IMR-90 (cell line): ENCODE measurements at regions not wholly inside any gene's neighbourhood (a gene's known extent, or its start where the extent isn't known, plus 50 kb on each side); places are given as distances from the start of the nearest gene placed in this dataset.

Experiments used
- CEBPB ChIP-seq: IDR thresholded peaks from 2 replicates; pipeline ENCODE4 v1.6.1; 2012; ENCODE audit warnings: low read depth, low read length, improper control_type of control experiment
- MAZ ChIP-seq: IDR thresholded peaks from 2 replicates; pipeline ENCODE4 v1.6.1; 2012; ENCODE audit warnings: low read depth, mild to moderate bottlenecking, low read length, improper control_type of control experiment, moderate library complexity, borderline replicate concordance
- MXI1 ChIP-seq: IDR thresholded peaks from 2 replicates; pipeline ENCODE4 v1.6.1; 2012; ENCODE audit warnings: low read depth, mild to moderate bottlenecking, low read length, moderate library complexity, borderline replicate concordance
- POLR2A ChIP-seq: IDR thresholded peaks from 2 replicates; pipeline ENCODE4 v1.6.1; 2012; ENCODE audit warnings: mild to moderate bottlenecking, low read depth, low read length
- RCOR1 ChIP-seq: IDR thresholded peaks from 2 replicates; pipeline ENCODE4 v1.6.1; 2012; ENCODE audit warnings: mild to moderate bottlenecking, low read length, improper control_type of control experiment; ENCODE audit not compliant: insufficient replicate concordance
- RFX5 ChIP-seq: IDR thresholded peaks from 2 replicates; pipeline ENCODE4 v1.8.0; 2012; ENCODE audit warnings: low read depth, mild to moderate bottlenecking, low read length, moderate library complexity
- TF ChIP-seq, protein P1 (sequence below): conservative IDR thresholded peaks from 2 replicates; pipeline ENCODE4 v1.5.1; 2012; ENCODE audit warnings: mild to moderate bottlenecking, low read depth, low read length, improper control_type of control experiment
- TF ChIP-seq, protein P2 (sequence below): fragments of 150-350 bp; IDR thresholded peaks from 2 replicates; pipeline ENCODE4 v1.6.1; 2017; ENCODE audit warnings: mild to moderate bottlenecking, antibody characterized with exemption, low read length, low read depth

DNA sequence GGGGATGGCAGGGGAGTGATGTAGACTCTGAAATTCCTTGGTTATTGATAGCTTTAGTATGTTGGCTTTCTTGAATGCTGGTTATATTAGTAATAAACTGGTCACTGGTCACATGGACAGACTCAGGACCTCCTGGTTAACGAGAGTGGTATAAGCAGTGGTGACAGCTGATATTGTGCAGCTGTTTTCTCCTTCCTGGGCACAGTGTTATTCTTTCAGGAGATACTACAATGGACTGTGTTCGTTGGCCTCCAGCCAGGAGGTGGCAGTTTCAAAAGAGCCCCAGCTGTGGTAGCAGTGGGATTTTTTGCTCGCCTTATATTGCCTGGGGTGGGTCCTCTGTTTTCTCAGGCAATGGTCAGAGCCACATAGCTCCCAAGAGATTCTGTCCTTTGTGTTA, 181.6 kb upstream of the RBMS3 start:
- TF ChIP-seq, protein P1, sequence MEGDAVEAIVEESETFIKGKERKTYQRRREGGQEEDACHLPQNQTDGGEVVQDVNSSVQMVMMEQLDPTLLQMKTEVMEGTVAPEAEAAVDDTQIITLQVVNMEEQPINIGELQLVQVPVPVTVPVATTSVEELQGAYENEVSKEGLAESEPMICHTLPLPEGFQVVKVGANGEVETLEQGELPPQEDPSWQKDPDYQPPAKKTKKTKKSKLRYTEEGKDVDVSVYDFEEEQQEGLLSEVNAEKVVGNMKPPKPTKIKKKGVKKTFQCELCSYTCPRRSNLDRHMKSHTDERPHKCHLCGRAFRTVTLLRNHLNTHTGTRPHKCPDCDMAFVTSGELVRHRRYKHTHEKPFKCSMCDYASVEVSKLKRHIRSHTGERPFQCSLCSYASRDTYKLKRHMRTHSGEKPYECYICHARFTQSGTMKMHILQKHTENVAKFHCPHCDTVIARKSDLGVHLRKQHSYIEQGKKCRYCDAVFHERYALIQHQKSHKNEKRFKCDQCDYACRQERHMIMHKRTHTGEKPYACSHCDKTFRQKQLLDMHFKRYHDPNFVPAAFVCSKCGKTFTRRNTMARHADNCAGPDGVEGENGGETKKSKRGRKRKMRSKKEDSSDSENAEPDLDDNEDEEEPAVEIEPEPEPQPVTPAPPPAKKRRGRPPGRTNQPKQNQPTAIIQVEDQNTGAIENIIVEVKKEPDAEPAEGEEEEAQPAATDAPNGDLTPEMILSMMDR, result no peak
- no peak for TF ChIP-seq MXI1
- no peak for TF ChIP-seq POLR2A
- no peak for TF ChIP-seq CEBPB
- TF ChIP-seq MAZ, result no peak
- no peak for TF ChIP-seq RFX5
- TF ChIP-seq, protein P2, sequence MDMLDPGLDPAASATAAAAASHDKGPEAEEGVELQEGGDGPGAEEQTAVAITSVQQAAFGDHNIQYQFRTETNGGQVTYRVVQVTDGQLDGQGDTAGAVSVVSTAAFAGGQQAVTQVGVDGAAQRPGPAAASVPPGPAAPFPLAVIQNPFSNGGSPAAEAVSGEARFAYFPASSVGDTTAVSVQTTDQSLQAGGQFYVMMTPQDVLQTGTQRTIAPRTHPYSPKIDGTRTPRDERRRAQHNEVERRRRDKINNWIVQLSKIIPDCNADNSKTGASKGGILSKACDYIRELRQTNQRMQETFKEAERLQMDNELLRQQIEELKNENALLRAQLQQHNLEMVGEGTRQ, result no peak
- TF ChIP-seq RCOR1, result no peak
